ENCODE measurements at regions not wholly inside any gene's neighbourhood (a gene's known extent, or its start where the extent isn't known, plus 50 kb on each side); places are given as distances from the start of the nearest gene placed in this dataset.

GRCh38 chr10:10914144-10914543, 103.5 kb upstream of the CELF2 start:
- no peak for DNase-seq

GRCh38 chr10:10915215-10915614, 102.5 kb upstream of the CELF2 start:
- no peak for DNase-seq

GRCh38 chr10:10917031-10917430, 100.6 kb upstream of the CELF2 start:
- DNase-seq = no peak

- DNase-seq = no peak
Observed at GRCh38 chr10:10919976-10920375, 97.7 kb upstream of the CELF2 start.

GRCh38 chr10:10921826-10922461, 95.7 kb upstream of the CELF2 start:
- no peak for DNase-seq

- DNase-seq = no peak
Observed at GRCh38 chr10:10923029-10923651, 94.5 kb upstream of the CELF2 start.

- no peak for DNase-seq
Observed at GRCh38 chr10:10925667-10926066, 92.0 kb upstream of the CELF2 start.

- DNase-seq = no peak
Observed at GRCh38 chr10:10927608-10928007, 90.1 kb upstream of the CELF2 start.

GRCh38 chr10:10930979-10931743, 86.5 kb upstream of the CELF2 start:
- DNase-seq = no peak

- no peak for DNase-seq
Observed at GRCh38 chr10:10935032-10935431, 82.6 kb upstream of the CELF2 start.

- DNase-seq = no peak
Observed at GRCh38 chr10:10938676-10939075, 79.0 kb upstream of the CELF2 start.

GRCh38 chr10:10941127-10941730, 76.4 kb upstream of the CELF2 start:
- DNase-seq = no peak

GRCh38 chr10:10942441-10942840, 75.2 kb upstream of the CELF2 start:
- no peak for DNase-seq

- DNase-seq = no peak
Observed at GRCh38 chr10:10946081-10946480, 71.6 kb upstream of the CELF2 start.

- DNase-seq = no peak
Observed at GRCh38 chr10:10946801-10947200, 70.9 kb upstream of the CELF2 start.

GRCh38 chr10:10951675-10952074, 66.0 kb upstream of the CELF2 start:
- DNase-seq = no peak

- no peak for DNase-seq
Observed at GRCh38 chr10:10952800-10953199, 64.9 kb upstream of the CELF2 start.

- no peak for DNase-seq
Observed at GRCh38 chr10:10956681-10957542, 60.8 kb upstream of the CELF2 start.

GRCh38 chr10:10958041-10958440, 59.6 kb upstream of the CELF2 start:
- no peak for DNase-seq

- DNase-seq = no peak
Observed at GRCh38 chr10:10959666-10960065, 58.0 kb upstream of the CELF2 start.

- DNase-seq = no peak
Observed at GRCh38 chr10:10960534-10960933, 57.1 kb upstream of the CELF2 start.

GRCh38 chr10:10961072-10961471, 56.6 kb upstream of the CELF2 start:
- DNase-seq = no peak

GRCh38 chr10:10967029-10967428, 50.6 kb upstream of the CELF2 start:
- DNase-seq = no peak
